ENCODE measurements at regions not wholly inside any gene's neighbourhood (a gene's known extent, or its start where the extent isn't known, plus 50 kb on each side); places are given as distances from the start of the nearest gene placed in this dataset.

DNA sequence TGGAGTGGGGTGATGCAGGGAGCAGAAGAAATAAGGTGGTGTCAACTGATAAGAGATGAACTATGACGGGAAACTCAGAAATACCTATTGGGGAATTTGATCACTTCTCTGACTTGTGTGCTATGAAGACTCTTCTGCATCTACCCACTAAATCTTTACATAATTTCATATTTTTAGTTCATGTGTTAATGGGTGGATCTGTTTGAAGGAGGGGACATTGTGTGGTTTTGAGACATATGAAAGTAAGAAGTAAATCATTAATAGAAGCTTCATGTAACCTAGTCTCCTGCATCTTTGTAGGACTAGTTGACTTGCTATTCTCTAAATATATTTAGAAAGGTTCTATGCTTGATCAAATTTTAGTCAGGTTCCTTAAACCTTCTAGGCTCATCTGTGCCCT, 86.6 kb upstream of the MEI4 start:
- Mint-ChIP-seq H3K9me3 (peaks cover 0 to 10% (median 2%) of the 10 kb centered on the region in 7 donors), H3K4me1 (no peaks in the 10 kb centered on the region), H3K27me3 (no peaks in the 10 kb centered on the region), H3K27ac (peak overlapping the region in 1 of 3 donors; percentile 3), H3K36me3 (no peaks in the 10 kb centered on the region), H3K4me3 (no peak overlapping the region)
- no peak for DNase-seq
- Histone ChIP-seq H3K27ac (ENCODE audit: insufficient read depth, low read length, poor library complexity, severe bottlenecking) (no peak overlapping the region), H3K4me3 (ENCODE audit: low read depth, low read length) (no peak overlapping the region), H3K36me3 (ENCODE audit: control insufficient read depth, insufficient read depth, low read length) (no peaks in the 10 kb centered on the region), H3K4me1 (ENCODE audit: control insufficient read depth, insufficient read depth, low read length, poor library complexity, severe bottlenecking) (no peaks in the 10 kb centered on the region), H3K27me3 (ENCODE audit: control insufficient read depth, insufficient read depth, low read length) (no peaks in the 10 kb centered on the region), H3K9me3 (ENCODE audit: control insufficient read depth in 2 of 2, low read length in 2 of 2) (no peaks in the 10 kb centered on the region)
- ATAC-seq (ENCODE audit: low read depth in 2 of 2) = no peak

DNA sequence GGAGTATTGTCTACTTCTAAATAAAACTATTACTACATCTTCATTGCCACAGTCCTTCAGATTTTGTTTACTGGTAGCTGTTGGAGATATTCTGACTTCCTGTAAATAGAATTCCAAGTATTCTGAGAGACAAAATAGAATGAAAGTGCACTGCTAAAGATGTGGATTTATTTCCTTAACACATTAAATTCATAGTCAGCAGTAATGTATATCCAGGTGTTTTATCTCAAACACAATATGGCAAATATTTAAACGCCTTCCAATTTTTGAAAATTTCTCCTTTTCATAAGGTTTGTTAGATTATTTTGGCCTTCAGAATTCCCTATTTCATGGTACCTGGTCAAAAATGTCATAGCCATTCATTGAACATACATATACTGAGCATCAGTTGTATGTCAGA, 84.3 kb upstream of the MEI4 start:
- ATAC-seq (ENCODE audit: low read depth in 2 of 2) = no peak
- no peaks in the 10 kb centered on the region for H3K27me3 Mint-ChIP-seq

DNA sequence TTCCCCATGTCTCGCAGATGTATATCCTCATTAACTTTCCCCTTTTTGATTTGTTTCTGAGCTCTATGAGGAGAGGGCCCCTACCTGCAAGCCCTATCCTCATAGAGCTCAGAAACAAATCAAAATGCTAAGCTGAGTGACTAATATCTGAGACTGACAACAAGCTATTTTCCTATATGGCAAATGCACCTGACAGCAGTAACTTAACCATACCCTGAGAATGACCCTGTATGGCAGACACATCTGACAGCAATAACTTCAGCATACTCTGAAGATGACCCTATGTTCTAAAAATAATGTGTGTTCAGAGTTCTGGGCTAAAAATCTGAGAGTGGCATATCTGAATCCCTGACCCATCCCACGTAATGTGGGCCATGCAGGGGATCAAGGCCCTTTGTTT, 79.0 kb upstream of the MEI4 start:
- no peak overlapping the region for H3K4me3 Mint-ChIP-seq
- no peak for ATAC-seq (ENCODE audit: low read depth in 2 of 2)
- H3K36me3 ChIP-seq (ENCODE audit: control insufficient read depth, insufficient read depth, low read length) = no peaks in the 10 kb centered on the region
- H3K9me3 ChIP-seq (ENCODE audit: control insufficient read depth in 2 of 2, low read length in 2 of 2) = no peaks in the 10 kb centered on the region
- H3K27ac Mint-ChIP-seq = no peak overlapping the region
- H3K27me3 ChIP-seq (ENCODE audit: control insufficient read depth, insufficient read depth, low read length) = no peaks in the 10 kb centered on the region
- no peak overlapping the region for H3K27ac ChIP-seq (ENCODE audit: insufficient read depth, low read length, poor library complexity, severe bottlenecking)
- no peak overlapping the region for H3K4me3 ChIP-seq (ENCODE audit: low read depth, low read length)
- H3K9me3 Mint-ChIP-seq = peaks cover 0 to 6% (median 3%) of the 10 kb centered on the region in 7 donors
- DNase-seq = no peak
- H3K4me1 ChIP-seq (ENCODE audit: control insufficient read depth, insufficient read depth, low read length, poor library complexity, severe bottlenecking) = no peaks in the 10 kb centered on the region
- no peaks in the 10 kb centered on the region for H3K4me1 Mint-ChIP-seq
- no peaks in the 10 kb centered on the region for H3K27me3 Mint-ChIP-seq
- no peaks in the 10 kb centered on the region for H3K36me3 Mint-ChIP-seq

More for the DNA sequence above, 84.3 kb upstream of the MEI4 start:
- no peaks in the 10 kb centered on the region for H3K36me3 ChIP-seq (ENCODE audit: control insufficient read depth, insufficient read depth, low read length)
- H3K4me1 ChIP-seq (ENCODE audit: control insufficient read depth, insufficient read depth, low read length, poor library complexity, severe bottlenecking) = no peaks in the 10 kb centered on the region
- H3K27me3 ChIP-seq (ENCODE audit: control insufficient read depth, insufficient read depth, low read length) = no peaks in the 10 kb centered on the region
- peaks cover 0 to 10% (median 2%) of the 10 kb centered on the region in 7 donors for H3K9me3 Mint-ChIP-seq
- no peak for DNase-seq
- no peaks in the 10 kb centered on the region for H3K4me1 Mint-ChIP-seq
- H3K9me3 ChIP-seq (ENCODE audit: control insufficient read depth in 2 of 2, low read length in 2 of 2) = no peaks in the 10 kb centered on the region
- H3K27ac ChIP-seq (ENCODE audit: insufficient read depth, low read length, poor library complexity, severe bottlenecking) = no peak overlapping the region
- no peak overlapping the region for H3K4me3 Mint-ChIP-seq
- H3K4me3 ChIP-seq (ENCODE audit: low read depth, low read length) = no peak overlapping the region
- no peaks in the 10 kb centered on the region for H3K36me3 Mint-ChIP-seq
- H3K27ac Mint-ChIP-seq = no peak overlapping the region

DNA sequence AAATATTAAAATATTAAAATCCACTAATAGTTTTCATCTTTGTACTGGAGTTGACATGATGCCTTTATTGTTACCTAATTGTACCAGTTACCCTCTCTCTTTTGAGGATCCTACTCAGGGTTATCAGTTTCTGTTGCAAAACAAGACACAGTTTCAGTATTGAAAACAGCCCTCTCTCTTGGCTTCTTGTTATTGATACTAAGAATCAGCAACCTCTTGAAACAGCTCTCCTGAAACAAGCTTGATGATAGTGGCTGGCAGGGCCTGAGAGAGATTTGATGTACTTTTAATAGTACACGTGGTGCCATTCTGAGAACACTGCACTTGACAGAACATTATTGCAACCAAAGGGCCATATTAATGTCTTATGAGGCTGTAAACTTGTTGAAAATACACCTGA, 64.9 kb upstream of the MEI4 start:
- DNase-seq (no peak), ATAC-seq (ENCODE audit: low read depth in 2 of 2) (no peak)
- H3K4me1 ChIP-seq (ENCODE audit: control insufficient read depth, insufficient read depth, low read length, poor library complexity, severe bottlenecking) = no peaks in the 10 kb centered on the region
- H3K27me3 ChIP-seq (ENCODE audit: control insufficient read depth, insufficient read depth, low read length) = no peaks in the 10 kb centered on the region
- no peaks in the 10 kb centered on the region for H3K4me1 Mint-ChIP-seq
- H3K4me3 ChIP-seq (ENCODE audit: low read depth, low read length) = no peak overlapping the region
- H3K36me3 ChIP-seq (ENCODE audit: control insufficient read depth, insufficient read depth, low read length) = no peaks in the 10 kb centered on the region
- H3K36me3 Mint-ChIP-seq = no peaks in the 10 kb centered on the region
- H3K27me3 Mint-ChIP-seq = no peaks in the 10 kb centered on the region
- no peaks in the 10 kb centered on the region for H3K9me3 ChIP-seq (ENCODE audit: control insufficient read depth in 2 of 2, low read length in 2 of 2)
- H3K27ac ChIP-seq (ENCODE audit: insufficient read depth, low read length, poor library complexity, severe bottlenecking) = no peak overlapping the region
- H3K4me3 Mint-ChIP-seq = no peak overlapping the region
- no peak overlapping the region for H3K27ac Mint-ChIP-seq
- H3K9me3 Mint-ChIP-seq = peaks cover 0 to 3% (median 2%) of the 10 kb centered on the region in 7 donors
